SK-N-SH (cell line): ENCODE measurements at regions not wholly inside any gene's neighbourhood (a gene's known extent, or its start where the extent isn't known, plus 50 kb on each side); places are given as distances from the start of the nearest gene placed in this dataset.

ENCODE experiments used
- CTCF ChIA-PET: fragments of 300-600, 350-600 bp; formaldehyde crosslinking; extraction: SDS; loops from one replicate; lab custom pipeline; 2021; lab: Yijun Ruan, JAX
- POLR2A ChIA-PET: fragments of 350-600 bp; sonication (Branson Sonifier 250); formaldehyde crosslinking; extraction: SDS; loops from one replicate; lab custom pipeline; 2020; ENCODE audit warnings: antibody characterized with exemption, inconsistent platforms; lab: Yijun Ruan, JAX
- DNase-seq: peaks from one replicate; pipeline ENCODE4 v3.0.0; 2012
- H2AFZ ChIP-seq: fragments of 200-600 bp; sonication (generic); 2 replicates; pipeline ENCODE4 v1.8.1; 2016; ENCODE audit warnings: antibody characterized with exemption, mild to moderate bottlenecking, low read depth
- H3F3A ChIP-seq: fragments of 200-600 bp; sonication (generic); replicated peaks from 2 replicates; pipeline ENCODE3; 2016; ENCODE audit warnings: antibody characterized with exemption, mild to moderate bottlenecking; ENCODE audit not compliant: insufficient read depth
- H3K27ac ChIP-seq, 2 experiments: fragments of 200-500 bp in 1 of 2; fragments of 200-600 bp in 1 of 2; sonication (Bioruptor generic) in 1 of 2; sonication (generic), shearing (Covaris generic) in 1 of 2; 2 replicates each; pipeline versions ENCODE4 v1.5.1 to v1.6.1; 2014 to 2016; ENCODE audit warnings: low read depth in 2 of 2, inconsistent platforms in 1 of 2, low read length in 1 of 2, mild to moderate bottlenecking in 1 of 2, mixed read lengths in 1 of 2
- H3K27me3 ChIP-seq: fragments of 200-600 bp; sonication (generic), shearing (Covaris generic); 2 replicates; pipeline ENCODE4 v1.6.1; 2016; ENCODE audit warnings: mixed run types; ENCODE audit not compliant: insufficient read depth
- H3K36me3 ChIP-seq, 2 experiments: fragments of 200-500 bp in 1 of 2; fragments of 200-600 bp in 1 of 2; sonication (Bioruptor generic) in 1 of 2; sonication (generic) in 1 of 2; replicated peaks in 1 of 2; 2 replicates each; pipeline versions ENCODE3 to v1.5.1; 2014 to 2016; ENCODE audit warnings: low read length in 1 of 2, mild to moderate bottlenecking in 1 of 2; ENCODE audit not compliant: insufficient read depth in 2 of 2, control insufficient read depth in 1 of 2
- H3K4me1 ChIP-seq, 2 experiments: fragments of 200-500 bp in 1 of 2; fragments of 200-600 bp in 1 of 2; sonication (Bioruptor generic) in 1 of 2; sonication (generic), shearing (Covaris generic) in 1 of 2; 2 replicates each; pipeline versions ENCODE4 v1.5.1 to v1.6.1; 2014 to 2016; ENCODE audit warnings: low read depth in 1 of 2, low read length in 1 of 2, mixed run types in 1 of 2; ENCODE audit not compliant: insufficient read depth in 2 of 2, control insufficient read depth in 1 of 2
- H3K4me2 ChIP-seq: fragments of 200-600 bp; sonication (generic), shearing (Covaris generic); 2 replicates; pipeline ENCODE4 v1.6.1; 2017; ENCODE audit warnings: mixed run types
- H3K4me3 ChIP-seq, 2 experiments: fragments of 200-500 bp in 1 of 2; fragments of 200-600 bp in 1 of 2; sonication (Bioruptor generic) in 1 of 2; sonication (generic), shearing (Covaris generic) in 1 of 2; 2 replicates each; pipeline versions ENCODE4 v1.5.1 to v1.8.1; 2014 to 2016; ENCODE audit warnings: low read depth in 2 of 2, inconsistent platforms in 1 of 2, low read length in 1 of 2, mild to moderate bottlenecking in 1 of 2, mixed read lengths in 1 of 2, moderate library complexity in 1 of 2
- H3K79me2 ChIP-seq: fragments of 200-600 bp; sonication (generic); 2 replicates; pipeline ENCODE4 v1.8.1; 2017; ENCODE audit warnings: mild to moderate bottlenecking; ENCODE audit not compliant: insufficient read depth
- H3K9ac ChIP-seq: fragments of 200-600 bp; sonication (generic); 2 replicates; pipeline ENCODE4 v1.6.1; 2017; ENCODE audit warnings: mixed run types
- H3K9me2 ChIP-seq: fragments of 200-600 bp; sonication (generic); 2 replicates; pipeline ENCODE4 v1.6.1; 2017; ENCODE audit warnings: mixed run types
- H3K9me3 ChIP-seq: fragments of 200-600 bp; sonication (generic); 2 replicates; pipeline ENCODE4 v1.6.1; 2017; ENCODE audit warnings: mixed run types, mild to moderate bottlenecking, moderate library complexity
- H4K20me1 ChIP-seq: fragments of 200-600 bp; sonication (generic); 2 replicates; pipeline ENCODE4 v1.6.1; 2017; ENCODE audit warnings: mild to moderate bottlenecking, mixed run types; ENCODE audit not compliant: insufficient read depth
- CHD2 ChIP-seq: fragments of 150-350 bp; IDR thresholded peaks from 2 replicates; pipeline ENCODE4 v1.6.1; 2018; ENCODE audit warnings: low read length; ENCODE audit not compliant: partially characterized antibody
- EZH2phosphoT487 ChIP-seq: fragments of 200-600 bp; sonication (generic); IDR thresholded peaks from 2 replicates; pipeline ENCODE4 v1.6.1; 2017; ENCODE audit warnings: low read depth, mixed run types, mild to moderate bottlenecking, antibody characterized with exemption, moderate library complexity, borderline replicate concordance
- FOXJ3 ChIP-seq: sonication (generic); formaldehyde crosslinking; IDR thresholded peaks from 2 replicates; pipeline ENCODE4 v1.5.1; 2020; ENCODE audit warnings: mild to moderate bottlenecking, missing genetic modification reagents
- FOXM1 ChIP-seq: IDR thresholded peaks from 2 replicates; pipeline ENCODE4 v1.4.0; 2012; ENCODE audit warnings: low read depth, mild to moderate bottlenecking
- GATA2 ChIP-seq: sonication (generic); formaldehyde crosslinking; IDR thresholded peaks from 2 replicates; pipeline ENCODE4 v1.5.0; 2020; ENCODE audit warnings: mild to moderate bottlenecking, missing genetic modification reagents
- MEF2A ChIP-seq: IDR thresholded peaks from 2 replicates; pipeline ENCODE4 v1.4.0; 2012; ENCODE audit warnings: low read depth, borderline replicate concordance
- MXI1 ChIP-seq: IDR thresholded peaks from 2 replicates; pipeline ENCODE4 v1.6.1; 2012; ENCODE audit warnings: mild to moderate bottlenecking, low read depth, low read length, improper control_type of control experiment
- NFIC ChIP-seq: IDR thresholded peaks from 2 replicates; pipeline ENCODE4 v1.4.0; 2012; ENCODE audit warnings: borderline replicate concordance
- POLR2AphosphoS5 ChIP-seq: IDR thresholded peaks from 2 replicates; pipeline ENCODE4 v1.6.1; 2012; ENCODE audit warnings: low read depth, low read length
- RAD21 ChIP-seq: IDR thresholded peaks from 2 replicates; pipeline ENCODE4 v1.6.1; 2012; ENCODE audit warnings: mild to moderate bottlenecking, low read length
- RCOR1 ChIP-seq: fragments of 150-350 bp; IDR thresholded peaks from 2 replicates; pipeline ENCODE4 v1.6.1; 2017; ENCODE audit warnings: antibody characterized with exemption, low read length
- RFX5 ChIP-seq: IDR thresholded peaks from 2 replicates; pipeline ENCODE4 v1.6.1; 2012; ENCODE audit warnings: mild to moderate bottlenecking, improper control_type of control experiment, low read length
- SIN3A ChIP-seq: IDR thresholded peaks from 2 replicates; pipeline ENCODE4 v1.6.1; 2012; ENCODE audit warnings: low read depth, mild to moderate bottlenecking, low read length, moderate library complexity, borderline replicate concordance
- SMC3 ChIP-seq: IDR thresholded peaks from 2 replicates; pipeline ENCODE4 v1.6.1; 2012; ENCODE audit warnings: low read depth, low read length, improper control_type of control experiment
- TAF1 ChIP-seq: IDR thresholded peaks from 2 replicates; pipeline ENCODE4 v1.6.1; 2012; ENCODE audit warnings: low read depth, mild to moderate bottlenecking, low read length, moderate library complexity, borderline replicate concordance
- TCF12 ChIP-seq: IDR thresholded peaks from 2 replicates; pipeline ENCODE4 v1.4.0; 2012
- WGBS: methylation state at CpG from one replicate; pipeline ENCODE4 v1.1.6; 2017; ENCODE audit warnings: low lambda C conversion rate; 5-methylcytosine and 5-hydroxymethylcytosine counted together
- TF ChIP-seq, protein P1 (sequence below): fragments of 150-350 bp; IDR thresholded peaks from 2 replicates; pipeline ENCODE4 v1.6.1; 2017; ENCODE audit warnings: antibody characterized with exemption, low read length, low read depth, borderline replicate concordance
- TF ChIP-seq, protein P2 (sequence below): IDR thresholded peaks from 2 replicates; pipeline ENCODE4 v1.4.0; 2012; ENCODE audit warnings: low read depth
- TF ChIP-seq, protein P3 (sequence below): IDR thresholded peaks from 2 replicates; pipeline ENCODE4 v1.4.0; 2012; ENCODE audit warnings: low read depth, borderline replicate concordance
- TF ChIP-seq, protein P4 (sequence below): IDR thresholded peaks from 2 replicates; pipeline ENCODE4; 2012
- TF ChIP-seq, protein P5 (sequence below): fragments of 150-350 bp; IDR thresholded peaks from 2 replicates; pipeline ENCODE4 v1.6.1; 2016; ENCODE audit warnings: mild to moderate bottlenecking, low read depth, low read length

DNA sequence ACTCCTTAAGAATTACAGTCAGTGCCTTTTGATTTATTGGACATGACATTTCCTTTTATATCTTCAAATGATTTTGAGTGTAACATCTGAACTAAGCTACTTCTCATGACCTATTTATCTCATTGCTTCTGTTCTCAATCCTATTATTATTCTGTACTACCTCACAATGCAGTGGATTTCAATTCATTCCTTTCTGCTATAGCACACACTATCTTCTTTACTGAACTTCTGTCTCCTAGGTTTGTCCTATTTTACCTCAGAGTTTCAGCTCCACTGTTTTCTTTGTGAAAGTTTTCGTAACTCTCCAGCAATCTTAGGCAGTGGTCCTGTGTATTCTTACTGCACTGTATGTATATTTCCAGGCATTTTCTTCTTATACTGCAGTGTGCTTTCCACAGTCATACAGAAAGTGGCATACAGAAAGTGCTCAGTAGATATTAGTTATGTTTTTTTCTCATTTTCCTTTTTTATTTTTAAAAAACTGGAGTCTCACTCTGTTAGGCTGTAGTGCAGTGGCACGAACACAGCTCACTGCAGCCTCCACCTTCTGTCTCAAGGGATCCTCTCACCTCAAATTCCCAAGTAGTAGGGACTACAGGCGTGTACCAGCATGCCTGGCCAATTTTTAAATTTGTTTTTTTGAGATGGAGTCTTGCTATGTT lies 368.6 kb upstream of the RGS6 start:
- H3K9me2 ChIP-seq: no peaks in the 10 kb centered on the region
- no peak overlapping the region for H3K4me2 ChIP-seq
- ChIA-PET POLR2A (no interaction called here), CTCF (interaction anchor here (1.0 kb wide), 1 partner anchor 12 kb away, joined by 4 read pairs; no protein-coding TSS in a partner anchor)
- H3K4me3 ChIP-seq: no peak overlapping the region
- H3K4me1 ChIP-seq: no peaks in the 10 kb centered on the region; a peak in 1 of 4 replicates
- peaks cover 0 to 3% of the 10 kb centered on the region in 2 experiments for H3K36me3 ChIP-seq
- no peaks in the 10 kb centered on the region for H3K9me3 ChIP-seq
- TF ChIP-seq FOXM1 (no peak), TCF12 (no peak), RFX5 (no peak), TAF1 (no peak), CHD2 (no peak), NFIC (no peak)
- TF ChIP-seq, protein P1, sequence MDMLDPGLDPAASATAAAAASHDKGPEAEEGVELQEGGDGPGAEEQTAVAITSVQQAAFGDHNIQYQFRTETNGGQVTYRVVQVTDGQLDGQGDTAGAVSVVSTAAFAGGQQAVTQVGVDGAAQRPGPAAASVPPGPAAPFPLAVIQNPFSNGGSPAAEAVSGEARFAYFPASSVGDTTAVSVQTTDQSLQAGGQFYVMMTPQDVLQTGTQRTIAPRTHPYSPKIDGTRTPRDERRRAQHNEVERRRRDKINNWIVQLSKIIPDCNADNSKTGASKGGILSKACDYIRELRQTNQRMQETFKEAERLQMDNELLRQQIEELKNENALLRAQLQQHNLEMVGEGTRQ: no peak
- TF ChIP-seq, protein P2, sequence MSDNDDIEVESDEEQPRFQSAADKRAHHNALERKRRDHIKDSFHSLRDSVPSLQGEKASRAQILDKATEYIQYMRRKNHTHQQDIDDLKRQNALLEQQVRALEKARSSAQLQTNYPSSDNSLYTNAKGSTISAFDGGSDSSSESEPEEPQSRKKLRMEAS: no peak
- TF ChIP-seq, protein P3, sequence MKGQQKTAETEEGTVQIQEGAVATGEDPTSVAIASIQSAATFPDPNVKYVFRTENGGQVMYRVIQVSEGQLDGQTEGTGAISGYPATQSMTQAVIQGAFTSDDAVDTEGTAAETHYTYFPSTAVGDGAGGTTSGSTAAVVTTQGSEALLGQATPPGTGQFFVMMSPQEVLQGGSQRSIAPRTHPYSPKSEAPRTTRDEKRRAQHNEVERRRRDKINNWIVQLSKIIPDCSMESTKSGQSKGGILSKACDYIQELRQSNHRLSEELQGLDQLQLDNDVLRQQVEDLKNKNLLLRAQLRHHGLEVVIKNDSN: no peak
- TF ChIP-seq, protein P4, sequence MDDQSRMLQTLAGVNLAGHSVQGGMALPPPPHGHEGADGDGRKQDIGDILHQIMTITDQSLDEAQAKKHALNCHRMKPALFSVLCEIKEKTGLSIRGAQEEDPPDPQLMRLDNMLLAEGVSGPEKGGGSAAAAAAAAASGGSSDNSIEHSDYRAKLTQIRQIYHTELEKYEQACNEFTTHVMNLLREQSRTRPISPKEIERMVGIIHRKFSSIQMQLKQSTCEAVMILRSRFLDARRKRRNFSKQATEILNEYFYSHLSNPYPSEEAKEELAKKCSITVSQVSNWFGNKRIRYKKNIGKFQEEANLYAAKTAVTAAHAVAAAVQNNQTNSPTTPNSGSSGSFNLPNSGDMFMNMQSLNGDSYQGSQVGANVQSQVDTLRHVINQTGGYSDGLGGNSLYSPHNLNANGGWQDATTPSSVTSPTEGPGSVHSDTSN: no peak
- TF ChIP-seq, protein P5, sequence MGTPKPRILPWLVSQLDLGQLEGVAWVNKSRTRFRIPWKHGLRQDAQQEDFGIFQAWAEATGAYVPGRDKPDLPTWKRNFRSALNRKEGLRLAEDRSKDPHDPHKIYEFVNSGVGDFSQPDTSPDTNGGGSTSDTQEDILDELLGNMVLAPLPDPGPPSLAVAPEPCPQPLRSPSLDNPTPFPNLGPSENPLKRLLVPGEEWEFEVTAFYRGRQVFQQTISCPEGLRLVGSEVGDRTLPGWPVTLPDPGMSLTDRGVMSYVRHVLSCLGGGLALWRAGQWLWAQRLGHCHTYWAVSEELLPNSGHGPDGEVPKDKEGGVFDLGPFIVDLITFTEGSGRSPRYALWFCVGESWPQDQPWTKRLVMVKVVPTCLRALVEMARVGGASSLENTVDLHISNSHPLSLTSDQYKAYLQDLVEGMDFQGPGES: no peak
- H2AFZ ChIP-seq: no peak overlapping the region
- H3K27me3 ChIP-seq: no peaks in the 10 kb centered on the region
- peaks cover 3% of the 10 kb centered on the region for H3F3A ChIP-seq
- WGBS: 63% methylated on average over 3 of the region's 3 CpGs
- no peaks in the 10 kb centered on the region for H4K20me1 ChIP-seq
- DNase-seq: no peak
- no peak overlapping the region for H3K9ac ChIP-seq
- H3K27ac ChIP-seq: no peak overlapping the region
- H3K79me2 ChIP-seq: peaks cover 16% of the 10 kb centered on the region

DNA sequence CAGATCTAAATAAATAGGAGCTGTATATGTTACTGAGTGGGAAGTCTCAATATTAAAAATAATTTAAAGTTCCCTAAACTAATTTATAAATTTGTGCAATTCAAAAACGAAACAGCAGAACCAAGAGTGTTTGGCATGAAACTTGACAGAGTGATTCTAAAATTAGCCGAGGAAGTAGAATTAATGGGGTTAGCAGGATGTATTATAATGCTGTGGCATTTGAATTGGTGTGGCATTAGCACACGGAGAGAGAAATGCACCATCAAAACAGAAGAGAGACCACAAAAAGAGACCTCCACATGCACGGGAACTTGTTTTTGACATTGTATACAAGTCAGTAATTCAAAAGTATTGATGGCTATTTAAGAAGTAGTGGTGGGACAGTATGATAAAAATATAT lies 366.0 kb upstream of the RGS6 start:
- Histone ChIP-seq H4K20me1 (no peaks in the 10 kb centered on the region), H3K9me2 (no peaks in the 10 kb centered on the region), H3F3A (peaks cover 3% of the 10 kb centered on the region), H3K27me3 (no peaks in the 10 kb centered on the region), H3K4me2 (no peak overlapping the region), H3K4me1 (no peaks in the 10 kb centered on the region; a peak in 2 of 4 replicates), H3K9me3 (no peaks in the 10 kb centered on the region), H3K4me3 (no peak overlapping the region), H3K36me3 (peaks cover 0 to 3% of the 10 kb centered on the region in 2 experiments), H3K27ac (no peak overlapping the region), H3K79me2 (peaks cover 23% of the 10 kb centered on the region), H2AFZ (no peak overlapping the region), H3K9ac (no peak overlapping the region)
- TF ChIP-seq RCOR1 (no peak), FOXJ3 (CRISPR knock-in tag) (no peak), FOXM1 (no peak), GATA2 (CRISPR knock-in tag) (no peak), POLR2AphosphoS5 (no peak), MEF2A (no peak), NFIC (no peak), SIN3A (no peak), MXI1 (no peak), TAF1 (no peak), EZH2phosphoT487 (no peak), RFX5 (no peak), SMC3 (no peak), RAD21 (no peak)
- TF ChIP-seq, protein P5: no peak
- ChIA-PET CTCF (no interaction called here), POLR2A (no interaction called here)
- DNase-seq: no peak
- WGBS: 80% methylated on average over 4 of the region's 4 CpGs
